ENCODE measurements at regions not wholly inside any gene's neighbourhood (a gene's known extent, or its start where the extent isn't known, plus 50 kb on each side); places are given as distances from the start of the nearest gene placed in this dataset.

DNA sequence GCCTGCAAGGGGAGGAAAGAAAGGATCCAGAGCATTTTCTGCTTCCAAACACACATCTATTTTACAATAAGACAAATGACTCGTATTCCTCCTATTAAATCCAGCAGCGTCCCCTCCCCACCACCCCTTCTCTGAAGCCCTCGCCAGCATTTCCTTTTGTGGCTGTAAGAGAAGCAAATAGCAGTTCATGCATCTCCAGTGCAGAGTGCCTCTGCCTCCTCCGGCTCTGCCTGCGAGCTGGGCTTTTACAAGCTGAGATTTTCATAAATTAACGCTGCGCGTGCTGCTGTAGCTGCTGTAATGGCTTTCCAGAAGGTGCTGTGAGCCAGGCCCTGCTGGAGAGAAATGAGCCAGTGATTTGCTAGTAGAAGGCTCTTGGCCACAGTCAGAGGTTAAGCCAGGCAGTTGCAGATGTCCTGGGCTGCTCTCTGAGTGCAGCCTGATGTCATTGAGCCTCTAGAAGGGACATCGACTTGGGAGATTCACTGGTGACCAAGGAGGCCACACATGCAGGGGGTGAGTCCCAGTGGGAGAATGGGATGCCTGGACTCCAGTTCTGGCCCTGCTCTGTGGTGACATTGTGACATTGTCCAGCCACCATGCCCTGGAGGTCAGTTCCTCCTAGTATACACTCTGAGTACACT lies 134.5 kb upstream of the NAV2 start:
- no peak for TF ChIP-seq EZH2 (IDR thresholded peaks at IDR 0.05; ENCODE audit: borderline replicate concordance)
- TF ChIP-seq, protein P1, sequence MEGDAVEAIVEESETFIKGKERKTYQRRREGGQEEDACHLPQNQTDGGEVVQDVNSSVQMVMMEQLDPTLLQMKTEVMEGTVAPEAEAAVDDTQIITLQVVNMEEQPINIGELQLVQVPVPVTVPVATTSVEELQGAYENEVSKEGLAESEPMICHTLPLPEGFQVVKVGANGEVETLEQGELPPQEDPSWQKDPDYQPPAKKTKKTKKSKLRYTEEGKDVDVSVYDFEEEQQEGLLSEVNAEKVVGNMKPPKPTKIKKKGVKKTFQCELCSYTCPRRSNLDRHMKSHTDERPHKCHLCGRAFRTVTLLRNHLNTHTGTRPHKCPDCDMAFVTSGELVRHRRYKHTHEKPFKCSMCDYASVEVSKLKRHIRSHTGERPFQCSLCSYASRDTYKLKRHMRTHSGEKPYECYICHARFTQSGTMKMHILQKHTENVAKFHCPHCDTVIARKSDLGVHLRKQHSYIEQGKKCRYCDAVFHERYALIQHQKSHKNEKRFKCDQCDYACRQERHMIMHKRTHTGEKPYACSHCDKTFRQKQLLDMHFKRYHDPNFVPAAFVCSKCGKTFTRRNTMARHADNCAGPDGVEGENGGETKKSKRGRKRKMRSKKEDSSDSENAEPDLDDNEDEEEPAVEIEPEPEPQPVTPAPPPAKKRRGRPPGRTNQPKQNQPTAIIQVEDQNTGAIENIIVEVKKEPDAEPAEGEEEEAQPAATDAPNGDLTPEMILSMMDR (IDR thresholded peaks at IDR 0.05; ENCODE audit: poor library complexity), result no peak
- TF ChIP-seq EZH2phosphoT487 (IDR thresholded peaks at IDR 0.05; ENCODE audit: low read depth, severe bottlenecking, unreplicated experiment), result no peak
